Panc1 (cell line): ENCODE measurements at regions not wholly inside any gene's neighbourhood (a gene's known extent, or its start where the extent isn't known, plus 50 kb on each side); places are given as distances from the start of the nearest gene placed in this dataset.

Source experiments
- CTCF ChIP-seq: fragments of 450-650 bp; IDR thresholded peaks from 2 replicates; pipeline ENCODE4 v1.5.1; 2017; ENCODE audit warnings: mild to moderate bottlenecking
- REST ChIP-seq, 2 experiments: IDR thresholded peaks; 2 replicates each; pipeline ENCODE4 v1.6.1; 2011 to 2012; ENCODE audit warnings: low read depth in 2 of 2, control low read depth in 1 of 2, low read length in 1 of 2, mild to moderate bottlenecking in 1 of 2, moderate library complexity in 1 of 2; ENCODE audit not compliant: insufficient read depth in 1 of 2
- SIN3A ChIP-seq: IDR thresholded peaks from 2 replicates; pipeline ENCODE4 v1.6.1; 2012; ENCODE audit warnings: low read depth, mild to moderate bottlenecking, low read length, moderate library complexity, borderline replicate concordance; ENCODE audit not compliant: insufficient read depth

- TF ChIP-seq CTCF (no peak), REST (IDR thresholded peaks at IDR 0.05; ENCODE audit: insufficient read depth in 1 of 2, low read depth in 2 of 2, low read length in 1 of 2) (no peak), SIN3A (no peak)
Measured at GRCh38 chr1:82540006-82540405, 739.3 kb downstream of the ADGRL2 start.
